Lower lobe of right lung (tissue), 2 donors: ENCODE measurements at regions not wholly inside any gene's neighbourhood (a gene's known extent, or its start where the extent isn't known, plus 50 kb on each side); places are given as distances from the start of the nearest gene placed in this dataset.

ENCODE experiments used
- ATAC-seq, 2 donors: fragments of 200-7000 bp; cut with Tn5 transposase; one replicate each; pipeline ENCODE4 v1.9.1; 2020 to 2022; ENCODE audit warnings: mild to moderate bottlenecking in 2 of 2, moderate library complexity in 2 of 2
- DNase-seq: peaks from one replicate; pipeline ENCODE4 v3.0.0-alpha.2; 2020
- H3K27ac ChIP-seq: fragments of 200-600 bp; one replicate; pipeline ENCODE4 v1.8.0; 2022
- H3K27me3 ChIP-seq: fragments of 200-600 bp; one replicate; pipeline ENCODE4 v1.8.0; 2022; ENCODE audit warnings: low read depth
- H3K36me3 ChIP-seq: fragments of 200-600 bp; one replicate; pipeline ENCODE4 v1.8.0; 2022; ENCODE audit warnings: mild to moderate bottlenecking
- H3K4me1 ChIP-seq: fragments of 200-600 bp; one replicate; pipeline ENCODE4 v1.8.0; 2022
- H3K4me3 ChIP-seq: fragments of 200-600 bp; one replicate; pipeline ENCODE4 v1.8.0; 2022; ENCODE audit warnings: mild to moderate bottlenecking
- H3K9me3 ChIP-seq: fragments of 200-600 bp; one replicate; pipeline ENCODE4 v1.8.0; 2022
- intact Hi-C: fragments of 100-400 bp; cut with DNase I; formaldehyde crosslinking; loops from one replicate; pipeline ENCODE4 v1.11.0; 2022
- TF ChIP-seq, protein P1 (sequence below): fragments of 200-600 bp; IDR thresholded peaks from one replicate; pipeline ENCODE4 v1.8.0; 2022; ENCODE audit warnings: antibody characterized with exemption, mild to moderate bottlenecking
- donor health status: DM: no; HTN: yes; CAD: no; lungs with severe emphysema.

GRCh38 chr4:141376769-141377168, 156.1 kb downstream of the ZNF330 start:
- H3K36me3 ChIP-seq, result no peaks in the 10 kb centered on the region
- ATAC-seq, result no peak
- no peaks in the 10 kb centered on the region for H3K4me1 ChIP-seq
- no peak overlapping the region for H3K4me3 ChIP-seq
- DNase-seq, result no peak
- TF ChIP-seq, protein P1, sequence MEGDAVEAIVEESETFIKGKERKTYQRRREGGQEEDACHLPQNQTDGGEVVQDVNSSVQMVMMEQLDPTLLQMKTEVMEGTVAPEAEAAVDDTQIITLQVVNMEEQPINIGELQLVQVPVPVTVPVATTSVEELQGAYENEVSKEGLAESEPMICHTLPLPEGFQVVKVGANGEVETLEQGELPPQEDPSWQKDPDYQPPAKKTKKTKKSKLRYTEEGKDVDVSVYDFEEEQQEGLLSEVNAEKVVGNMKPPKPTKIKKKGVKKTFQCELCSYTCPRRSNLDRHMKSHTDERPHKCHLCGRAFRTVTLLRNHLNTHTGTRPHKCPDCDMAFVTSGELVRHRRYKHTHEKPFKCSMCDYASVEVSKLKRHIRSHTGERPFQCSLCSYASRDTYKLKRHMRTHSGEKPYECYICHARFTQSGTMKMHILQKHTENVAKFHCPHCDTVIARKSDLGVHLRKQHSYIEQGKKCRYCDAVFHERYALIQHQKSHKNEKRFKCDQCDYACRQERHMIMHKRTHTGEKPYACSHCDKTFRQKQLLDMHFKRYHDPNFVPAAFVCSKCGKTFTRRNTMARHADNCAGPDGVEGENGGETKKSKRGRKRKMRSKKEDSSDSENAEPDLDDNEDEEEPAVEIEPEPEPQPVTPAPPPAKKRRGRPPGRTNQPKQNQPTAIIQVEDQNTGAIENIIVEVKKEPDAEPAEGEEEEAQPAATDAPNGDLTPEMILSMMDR, result no peak
- intact Hi-C loops, result no loop called here
- H3K27ac ChIP-seq, result no peak overlapping the region
- no peaks in the 10 kb centered on the region for H3K9me3 ChIP-seq
- H3K27me3 ChIP-seq, result no peaks in the 10 kb centered on the region

- intact Hi-C loops, result no loop called here
- TF ChIP-seq, protein P1, result no peak
- ATAC-seq (no peak), DNase-seq (no peak)
- Histone ChIP-seq H3K9me3 (no peaks in the 10 kb centered on the region), H3K27ac (no peak overlapping the region), H3K4me3 (no peak overlapping the region), H3K27me3 (no peaks in the 10 kb centered on the region), H3K4me1 (no peaks in the 10 kb centered on the region), H3K36me3 (no peaks in the 10 kb centered on the region)
Observed at GRCh38 chr4:141387299-141387698, 166.6 kb downstream of the ZNF330 start.

DNA sequence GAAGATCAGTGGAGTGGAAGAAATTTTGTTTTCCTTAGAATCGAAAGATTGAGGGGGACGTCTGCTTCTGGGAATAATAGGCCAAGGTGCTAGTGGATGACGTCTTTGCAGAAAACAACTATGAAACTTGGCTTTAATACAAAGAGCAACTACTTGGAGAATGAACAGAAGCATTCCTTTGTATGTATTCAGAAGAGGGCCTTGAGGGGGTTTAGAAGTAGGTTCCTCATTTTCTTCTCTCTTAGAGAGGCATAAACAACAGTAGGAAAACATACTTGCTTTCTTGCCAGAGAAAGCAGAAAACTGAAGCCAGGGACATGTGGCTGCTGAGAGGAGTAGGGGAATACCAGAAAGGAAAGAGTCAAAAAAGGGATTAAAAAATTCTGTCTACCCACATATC, 167.8 kb downstream of the ZNF330 start:
- TF ChIP-seq, protein P1, result no peak
- Histone ChIP-seq H3K36me3 (no peaks in the 10 kb centered on the region), H3K4me3 (no peak overlapping the region), H3K4me1 (no peaks in the 10 kb centered on the region), H3K9me3 (no peaks in the 10 kb centered on the region), H3K27ac (no peak overlapping the region), H3K27me3 (no peaks in the 10 kb centered on the region)
- peak in 1 of 2 donors; percentile 41 for ATAC-seq
- no peak for DNase-seq
- intact Hi-C loops, result no loop called here

DNA sequence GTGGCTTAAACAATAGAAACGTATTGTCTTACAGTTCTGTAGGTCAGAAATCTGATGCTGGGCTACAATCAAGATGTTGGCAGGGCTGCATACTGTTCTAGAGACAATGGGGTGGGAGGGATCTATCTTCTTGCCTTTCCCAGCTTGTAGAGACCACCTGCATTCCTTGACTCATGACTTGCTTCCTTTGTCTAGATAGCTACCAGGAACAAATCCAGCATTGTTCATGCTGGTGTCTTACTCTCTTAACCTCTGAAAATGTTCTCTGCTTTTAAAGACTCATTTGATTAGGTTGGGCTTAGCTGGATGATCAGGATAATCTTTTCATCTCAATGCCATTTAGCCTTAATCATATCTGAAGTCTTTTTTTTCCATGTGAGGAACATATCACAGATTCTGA, 169.0 kb downstream of the ZNF330 start:
- ATAC-seq (no peak), DNase-seq (no peak)
- H3K36me3 ChIP-seq, result no peaks in the 10 kb centered on the region
- intact Hi-C loops, result no loop called here
- H3K4me1 ChIP-seq, result no peaks in the 10 kb centered on the region
- H3K27me3 ChIP-seq, result no peaks in the 10 kb centered on the region
- no peak overlapping the region for H3K27ac ChIP-seq
- H3K4me3 ChIP-seq, result no peak overlapping the region
- TF ChIP-seq, protein P1, result no peak
- no peaks in the 10 kb centered on the region for H3K9me3 ChIP-seq

- Histone ChIP-seq H3K27ac (no peak overlapping the region), H3K4me3 (no peak overlapping the region), H3K4me1 (no peaks in the 10 kb centered on the region), H3K27me3 (no peaks in the 10 kb centered on the region), H3K36me3 (no peaks in the 10 kb centered on the region), H3K9me3 (no peaks in the 10 kb centered on the region)
- TF ChIP-seq, protein P1, result no peak
- intact Hi-C loops, result no loop called here
- ATAC-seq (peak; percentile 56 to 74), DNase-seq (no peak)
Observed at GRCh38 chr4:141390571-141390970, 169.9 kb downstream of the ZNF330 start.

DNA sequence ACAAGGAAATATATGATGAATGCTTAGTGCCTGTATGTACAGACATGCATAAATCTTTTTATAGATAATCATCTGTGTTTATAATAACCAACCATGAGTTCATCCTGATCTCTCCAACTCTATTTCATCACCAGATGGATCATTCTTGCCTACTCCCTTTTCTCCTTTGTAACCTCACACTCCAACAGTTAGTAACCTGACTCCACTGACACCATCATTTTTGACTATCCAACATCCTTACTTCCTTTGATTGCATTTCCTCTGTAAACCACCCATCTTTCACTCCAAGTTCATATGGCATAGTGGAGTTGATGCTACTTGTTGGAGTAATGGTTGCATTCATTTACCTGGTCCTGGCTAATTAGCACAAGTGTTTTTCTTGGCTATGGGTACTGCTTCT, 170.6 kb downstream of the ZNF330 start:
- no peak overlapping the region for H3K27ac ChIP-seq
- TF ChIP-seq, protein P1, result no peak
- H3K9me3 ChIP-seq, result no peaks in the 10 kb centered on the region
- intact Hi-C loops, result no loop called here
- H3K36me3 ChIP-seq, result no peaks in the 10 kb centered on the region
- H3K27me3 ChIP-seq, result no peaks in the 10 kb centered on the region
- DNase-seq, result no peak
- no peaks in the 10 kb centered on the region for H3K4me1 ChIP-seq
- ATAC-seq, result no peak
- no peak overlapping the region for H3K4me3 ChIP-seq
